ENCODE measurements at regions not wholly inside any gene's neighbourhood (a gene's known extent, or its start where the extent isn't known, plus 50 kb on each side); places are given as distances from the start of the nearest gene placed in this dataset.
"Not testable (repeated sequence)": the region's sequence is repeated elsewhere in the genome, so short reads cannot be mapped to it uniquely, and the experiment has no call there.

GRCh38 chr17:73895157-73895556 is 250.9 kb upstream of the SDK2 start:
- no peak for DNase-seq (ENCODE audit: low read depth)

GRCh38 chr17:73896966-73897365 is 252.7 kb upstream of the SDK2 start:
- DNase-seq (ENCODE audit: low read depth) = no peak

GRCh38 chr17:73899839-73900238 is 255.6 kb upstream of the SDK2 start:
- no peak for DNase-seq (ENCODE audit: low read depth)

- no peak for DNase-seq (ENCODE audit: low read depth)
Observed at GRCh38 chr17:73900516-73900915, 256.3 kb upstream of the SDK2 start.

GRCh38 chr17:73901249-73901648 is 257.0 kb upstream of the SDK2 start:
- DNase-seq (ENCODE audit: low read depth) = no peak

- no peak for DNase-seq (ENCODE audit: low read depth)
Observed at GRCh38 chr17:73901661-73902415, 257.6 kb upstream of the SDK2 start.

- DNase-seq (ENCODE audit: low read depth) = no peak
Observed at GRCh38 chr17:73902416-73903181, 258.4 kb upstream of the SDK2 start.

GRCh38 chr17:73906896-73907870 is 262.9 kb upstream of the SDK2 start:
- DNase-seq (ENCODE audit: low read depth) = no peak

GRCh38 chr17:73909186-73909585 is 264.9 kb upstream of the SDK2 start:
- no peak for DNase-seq (ENCODE audit: low read depth)

- no peak for DNase-seq (ENCODE audit: low read depth)
Observed at GRCh38 chr17:73910206-73910605, 266.0 kb upstream of the SDK2 start.

GRCh38 chr17:73910821-73911515 is 266.7 kb upstream of the SDK2 start:
- DNase-seq (ENCODE audit: low read depth) = no peak

- no peak for DNase-seq (ENCODE audit: low read depth)
Observed at GRCh38 chr17:73911726-73912372, 267.6 kb upstream of the SDK2 start.

- no peak for DNase-seq (ENCODE audit: low read depth)
Observed at GRCh38 chr17:73912373-73912746, 268.1 kb upstream of the SDK2 start.

- DNase-seq (ENCODE audit: low read depth) = no peak
Observed at GRCh38 chr17:73914536-73915274, 270.5 kb upstream of the SDK2 start.

- not testable (repeated sequence) for DNase-seq (ENCODE audit: low read depth)
Observed at GRCh38 chr17:73919033-73919432, 274.8 kb upstream of the SDK2 start.

GRCh38 chr17:73921306-73921705 is 277.1 kb upstream of the SDK2 start:
- no peak for DNase-seq (ENCODE audit: low read depth)

- no peak for DNase-seq (ENCODE audit: low read depth)
Observed at GRCh38 chr17:73924114-73924908, 279.2 kb upstream of the RPL38 start.

GRCh38 chr17:73924909-73925186 is 278.6 kb upstream of the RPL38 start:
- DNase-seq (ENCODE audit: low read depth) = no peak

GRCh38 chr17:73929860-73930430 is 273.5 kb upstream of the RPL38 start:
- no peak for DNase-seq (ENCODE audit: low read depth)

All from stimulated activated CD8-positive, alpha-beta memory T cell treated with anti-CD3 and anti-CD28 coated beads, Interleukin-15, amount 100 ng/mL, for 24 hours (primary cell).